H9 (cell line): ENCODE measurements at regions not wholly inside any gene's neighbourhood (a gene's known extent, or its start where the extent isn't known, plus 50 kb on each side); places are given as distances from the start of the nearest gene placed in this dataset.
A peak's percentile ranks its signal among the peaks of the same experiment; 100 is the strongest.

ENCODE experiments used
- DNase-seq: peaks from one replicate; pipeline ENCODE4 v3.0.0-alpha.2; 2017
- H2AFZ ChIP-seq: one replicate; pipeline ENCODE4 v1.6.1; 2013; ENCODE audit warnings: mild to moderate bottlenecking, low read length, control low read depth, moderate library complexity
- H2AK5ac ChIP-seq: 2 replicates; pipeline ENCODE4 v1.6.1; 2013; ENCODE audit warnings: low read length, control low read depth, mixed read lengths; ENCODE audit not compliant: insufficient read length
- H2BK120ac ChIP-seq: one replicate; pipeline ENCODE4 v1.6.1; 2013; ENCODE audit warnings: low read depth, mild to moderate bottlenecking, low read length, control low read depth, inconsistent platforms; ENCODE audit not compliant: poor library complexity, severe bottlenecking
- H2BK12ac ChIP-seq: 2 replicates; pipeline ENCODE4 v1.6.1; 2013; ENCODE audit warnings: low read length, control low read depth, mixed read lengths, low read depth; ENCODE audit not compliant: insufficient read length
- H2BK15ac ChIP-seq: 2 replicates; pipeline ENCODE4 v1.6.1; 2013; ENCODE audit warnings: low read depth, low read length, control low read depth
- H2BK20ac ChIP-seq: one replicate; pipeline ENCODE4 v1.6.1; 2013; ENCODE audit warnings: low read depth, mild to moderate bottlenecking, low read length, control low read depth, inconsistent platforms; ENCODE audit not compliant: poor library complexity, severe bottlenecking
- H2BK5ac ChIP-seq: 2 replicates; pipeline ENCODE4 v1.6.1; 2013; ENCODE audit warnings: low read length, control low read depth, mixed read lengths; ENCODE audit not compliant: insufficient read length
- H3K14ac ChIP-seq: 2 replicates; pipeline ENCODE4 v1.6.1; 2013; ENCODE audit warnings: low read length, control low read depth; ENCODE audit not compliant: insufficient read depth
- H3K18ac ChIP-seq: 2 replicates; pipeline ENCODE4 v1.6.1; 2013; ENCODE audit warnings: low read depth, mild to moderate bottlenecking, mixed read lengths, low read length, control low read depth; ENCODE audit not compliant: insufficient read length
- H3K23ac ChIP-seq: 2 replicates; pipeline ENCODE4 v1.6.1; 2013; ENCODE audit warnings: low read length, control low read depth, mixed read lengths, low read depth; ENCODE audit not compliant: insufficient read length
- H3K23me2 ChIP-seq: 2 replicates; pipeline ENCODE4 v1.6.1; 2013; ENCODE audit warnings: low read depth, mild to moderate bottlenecking, mixed read lengths, low read length, control low read depth; ENCODE audit not compliant: insufficient read length, poor library complexity, severe bottlenecking
- H3K27ac ChIP-seq: 2 replicates; pipeline ENCODE4 v1.5.1; 2013; ENCODE audit warnings: low read length, control low read depth, mixed read lengths, low read depth; ENCODE audit not compliant: insufficient read length
- H3K27me3 ChIP-seq: 2 replicates; pipeline ENCODE4 v1.6.1; 2013; ENCODE audit warnings: low read length, control low read depth, inconsistent platforms; ENCODE audit not compliant: insufficient read depth
- H3K4ac ChIP-seq: 2 replicates; pipeline ENCODE4 v1.6.1; 2013; ENCODE audit warnings: low read depth, mild to moderate bottlenecking, control low read depth, inconsistent platforms, low read length, moderate library complexity
- H3K4me1 ChIP-seq: 2 replicates; pipeline ENCODE4 v1.6.1; 2013; ENCODE audit warnings: low read length, control low read depth, inconsistent platforms; ENCODE audit not compliant: insufficient read depth
- H3K4me2 ChIP-seq: 2 replicates; pipeline ENCODE4 v1.6.1; 2013; ENCODE audit warnings: low read length, control low read depth, mixed read lengths; ENCODE audit not compliant: insufficient read length, insufficient read depth
- H3K56ac ChIP-seq: 2 replicates; pipeline ENCODE4 v1.6.1; 2013; ENCODE audit warnings: low read depth, mild to moderate bottlenecking, mixed read lengths, low read length, control low read depth; ENCODE audit not compliant: insufficient read length
- H3K79me1 ChIP-seq: 2 replicates; pipeline ENCODE4 v1.6.1; 2013; ENCODE audit warnings: low read depth, mild to moderate bottlenecking, moderate library complexity, low read length, control low read depth, inconsistent platforms; ENCODE audit not compliant: insufficient read depth, poor library complexity, severe bottlenecking
- H3K79me2 ChIP-seq: 2 replicates; pipeline ENCODE4 v1.6.1; 2013; ENCODE audit warnings: low read length, control low read depth, inconsistent platforms; ENCODE audit not compliant: insufficient read depth
- H3K9ac ChIP-seq: 2 replicates; pipeline ENCODE4 v1.6.1; 2013; ENCODE audit warnings: low read length, control low read depth, mixed read lengths; ENCODE audit not compliant: insufficient read length; ENCODE audit errors: extremely low read depth
- H3K9me3 ChIP-seq: one replicate; pipeline ENCODE4 v1.6.1; 2013; ENCODE audit warnings: low read depth, low read length, inconsistent platforms; ENCODE audit not compliant: control insufficient read depth
- H3T11ph ChIP-seq: one replicate; pipeline ENCODE4 v1.6.1; 2013; ENCODE audit warnings: mild to moderate bottlenecking, low read length, control low read depth, inconsistent platforms
- H4K20me1 ChIP-seq: one replicate; pipeline ENCODE4 v1.6.1; 2013; ENCODE audit not compliant: control insufficient read depth, insufficient read length, insufficient read depth
- H4K5ac ChIP-seq: 2 replicates; pipeline ENCODE4 v1.6.1; 2013; ENCODE audit warnings: low read depth, mild to moderate bottlenecking, mixed read lengths, low read length, control low read depth; ENCODE audit not compliant: insufficient read length
- H4K8ac ChIP-seq: replicated peaks from 2 replicates; pipeline ENCODE4 v1.6.1; 2013; ENCODE audit warnings: low read length, control low read depth, mixed read lengths, low read depth; ENCODE audit not compliant: insufficient read length
- H4K91ac ChIP-seq: 2 replicates; pipeline ENCODE4 v1.6.1; 2013; ENCODE audit warnings: low read depth, mild to moderate bottlenecking, moderate library complexity, mixed read lengths, low read length, control low read depth; ENCODE audit not compliant: insufficient read length
- H3K27ac Mint-ChIP-seq, 3 experiments: 2 replicates in 2 of 3; 3 replicates in 1 of 3; pipeline ENCODE4 v1.8.0; 2020 to 2021; ENCODE audit warnings: mixed read lengths in 3 of 3, mild to moderate bottlenecking in 1 of 3, moderate library complexity in 1 of 3
- H3K27me3 Mint-ChIP-seq: 2 replicates; pipeline ENCODE4 v1.8.0; 2021; ENCODE audit warnings: low read depth, mild to moderate bottlenecking, moderate library complexity, mixed read lengths
- H3K36me3 Mint-ChIP-seq, 3 experiments: 2 replicates in 2 of 3; 3 replicates in 1 of 3; pipeline ENCODE4 v1.8.0; 2020 to 2021; ENCODE audit warnings: low read depth in 3 of 3, mixed read lengths in 3 of 3; ENCODE audit not compliant: insufficient read depth in 1 of 3
- H3K4me1 Mint-ChIP-seq, 2 experiments: 2 replicates each; pipeline ENCODE4 v1.8.0; 2020; ENCODE audit warnings: mixed read lengths in 2 of 2
- H3K4me3 Mint-ChIP-seq, 2 experiments: 2 replicates in 1 of 2; 3 replicates in 1 of 2; pipeline ENCODE4 v1.8.0; 2020 to 2021; ENCODE audit warnings: mild to moderate bottlenecking in 2 of 2, mixed read lengths in 2 of 2, moderate library complexity in 1 of 2
- H3K9me3 Mint-ChIP-seq, 2 experiments: 2 replicates in 1 of 2; 3 replicates in 1 of 2; pipeline ENCODE4 v1.8.0; 2020; ENCODE audit warnings: mild to moderate bottlenecking in 2 of 2, mixed read lengths in 2 of 2, moderate library complexity in 1 of 2
- WGBS: extraction: QIAGEN DNeasy Blood & Tissue Kit; methylation state at CpG from one replicate; pipeline ENCODE4 v1.1.7; 2013; ENCODE audit warnings: missing lambda C conversion rate, low lambda C conversion rate, mixed read lengths; ENCODE audit not compliant: insufficient read length; ENCODE audit errors: extremely low coverage; 5-methylcytosine and 5-hydroxymethylcytosine counted together
- TF ChIP-seq, protein P1 (sequence below): fragments of 200-600 bp; sonication (generic); conservative IDR thresholded peaks from 3 replicates; pipeline ENCODE4 v1.8.0; 2021; ENCODE audit warnings: antibody characterized with exemption, mild to moderate bottlenecking

DNA sequence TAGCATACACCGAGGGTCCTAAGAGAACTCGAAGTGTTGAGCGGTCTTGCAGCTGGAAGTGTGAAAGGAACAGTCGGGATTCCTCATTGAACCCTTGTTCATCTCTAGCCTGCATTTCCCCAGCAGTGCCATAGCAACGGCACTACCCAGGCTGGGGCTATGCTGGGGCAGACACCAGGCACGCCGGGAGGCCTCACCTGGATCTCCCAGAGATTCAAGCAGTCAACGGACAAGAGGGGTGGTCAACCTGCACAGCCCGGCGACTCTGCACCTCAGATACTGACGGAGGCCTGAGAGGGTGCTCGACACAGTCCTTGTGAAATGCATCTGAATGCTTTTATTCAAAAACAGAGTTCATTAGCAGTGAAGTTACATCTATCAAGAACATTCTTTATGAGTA is 604.2 kb downstream of the GALR1 start:
- Histone ChIP-seq H4K5ac (no peak overlapping the region), H3K23me2 (no peaks in the 10 kb centered on the region), H2BK12ac (no peak overlapping the region), H3K4me1 (no peaks in the 10 kb centered on the region), H3K23ac (no peak overlapping the region), H2BK20ac (no peak overlapping the region), H4K91ac (no peak overlapping the region), H3K4me2 (no peak overlapping the region), H2BK5ac (no peak overlapping the region), H3K14ac (no peak overlapping the region), H3K79me1 (no peaks in the 10 kb centered on the region), H3K18ac (no peak overlapping the region), H4K8ac (no peak overlapping the region), H3K27ac (no peak overlapping the region), H3K4ac (no peak overlapping the region), H2BK120ac (no peak overlapping the region), H3K9ac (no peak overlapping the region), H3K27me3 (no peaks in the 10 kb centered on the region), H3K9me3 (no peaks in the 10 kb centered on the region), H4K20me1 (no peaks in the 10 kb centered on the region), H2BK15ac (no peak overlapping the region), H2AK5ac (no peak overlapping the region), H3K56ac (no peak overlapping the region), H2AFZ (no peak overlapping the region), H3K79me2 (no peaks in the 10 kb centered on the region), H3T11ph (no peak overlapping the region)
- Mint-ChIP-seq H3K9me3 (no peaks in the 10 kb centered on the region), H3K4me1 (peaks cover 5 to 6% of the 10 kb centered on the region in 2 experiments), H3K27me3 (no peaks in the 10 kb centered on the region; the same call in 1 of the 2 replicates), H3K36me3 (no peaks in the 10 kb centered on the region), H3K27ac (peak overlapping the region in 1 of 3 experiments; percentile 60; a peak in 1 of 7 replicates), H3K4me3 (no peak overlapping the region)
- no peak for DNase-seq
- TF ChIP-seq, protein P1, sequence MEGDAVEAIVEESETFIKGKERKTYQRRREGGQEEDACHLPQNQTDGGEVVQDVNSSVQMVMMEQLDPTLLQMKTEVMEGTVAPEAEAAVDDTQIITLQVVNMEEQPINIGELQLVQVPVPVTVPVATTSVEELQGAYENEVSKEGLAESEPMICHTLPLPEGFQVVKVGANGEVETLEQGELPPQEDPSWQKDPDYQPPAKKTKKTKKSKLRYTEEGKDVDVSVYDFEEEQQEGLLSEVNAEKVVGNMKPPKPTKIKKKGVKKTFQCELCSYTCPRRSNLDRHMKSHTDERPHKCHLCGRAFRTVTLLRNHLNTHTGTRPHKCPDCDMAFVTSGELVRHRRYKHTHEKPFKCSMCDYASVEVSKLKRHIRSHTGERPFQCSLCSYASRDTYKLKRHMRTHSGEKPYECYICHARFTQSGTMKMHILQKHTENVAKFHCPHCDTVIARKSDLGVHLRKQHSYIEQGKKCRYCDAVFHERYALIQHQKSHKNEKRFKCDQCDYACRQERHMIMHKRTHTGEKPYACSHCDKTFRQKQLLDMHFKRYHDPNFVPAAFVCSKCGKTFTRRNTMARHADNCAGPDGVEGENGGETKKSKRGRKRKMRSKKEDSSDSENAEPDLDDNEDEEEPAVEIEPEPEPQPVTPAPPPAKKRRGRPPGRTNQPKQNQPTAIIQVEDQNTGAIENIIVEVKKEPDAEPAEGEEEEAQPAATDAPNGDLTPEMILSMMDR = no peak
- WGBS = no CpG with 5 or more reads among the region's 12 CpGs
